ENCODE measurements at regions not wholly inside any gene's neighbourhood (a gene's known extent, or its start where the extent isn't known, plus 50 kb on each side); places are given as distances from the start of the nearest gene placed in this dataset.

- no peak for DNase-seq (ENCODE audit: low read depth, low spot score)
Observed at GRCh38 chr3:34956511-34956910, 682.8 kb upstream of the ARPP21 start.

GRCh38 chr3:34957677-34958076, 681.6 kb upstream of the ARPP21 start:
- peak; percentile 87 for DNase-seq (ENCODE audit: low read depth, low spot score)

- DNase-seq (ENCODE audit: low read depth, low spot score), result no peak
Observed at GRCh38 chr3:34969513-34969912, 669.8 kb upstream of the ARPP21 start.

- no peak for DNase-seq (ENCODE audit: low read depth, low spot score)
Observed at GRCh38 chr3:34972481-34972880, 666.8 kb upstream of the ARPP21 start.

DNA sequence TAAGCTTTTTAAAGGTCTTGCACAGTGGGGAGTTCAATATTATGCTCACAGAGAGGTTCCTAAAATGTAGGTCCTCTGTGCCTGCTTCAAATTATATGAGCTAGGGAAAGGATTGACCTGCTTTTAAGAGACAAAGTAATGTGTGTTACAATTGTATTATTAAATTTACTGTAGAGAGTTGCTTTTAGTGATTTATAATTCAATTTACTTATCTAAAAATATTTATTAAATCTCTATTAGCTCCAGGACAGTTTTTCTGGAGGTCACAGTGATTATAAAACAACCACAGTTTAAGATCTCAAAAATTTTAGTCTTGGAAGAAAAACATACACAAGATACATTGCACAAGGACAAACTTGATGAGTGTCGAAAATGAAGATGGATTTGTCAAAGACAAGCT, 665.7 kb upstream of the ARPP21 start:
- DNase-seq (ENCODE audit: low read depth, low spot score), result no peak

GRCh38 chr3:34983631-34984030, 655.7 kb upstream of the ARPP21 start:
- no peak for DNase-seq (ENCODE audit: low read depth, low spot score)

- DNase-seq (ENCODE audit: low read depth, low spot score), result no peak
Observed at GRCh38 chr3:34988296-34988695, 651.0 kb upstream of the ARPP21 start.

- DNase-seq (ENCODE audit: low read depth, low spot score), result no peak
Observed at GRCh38 chr3:34995796-34996430, 643.4 kb upstream of the ARPP21 start.

- DNase-seq (ENCODE audit: low read depth, low spot score), result no peak
Observed at GRCh38 chr3:34998902-34999301, 640.4 kb upstream of the ARPP21 start.

- no peak for DNase-seq (ENCODE audit: low read depth, low spot score)
Observed at GRCh38 chr3:35012214-35012613, 627.1 kb upstream of the ARPP21 start.

DNA sequence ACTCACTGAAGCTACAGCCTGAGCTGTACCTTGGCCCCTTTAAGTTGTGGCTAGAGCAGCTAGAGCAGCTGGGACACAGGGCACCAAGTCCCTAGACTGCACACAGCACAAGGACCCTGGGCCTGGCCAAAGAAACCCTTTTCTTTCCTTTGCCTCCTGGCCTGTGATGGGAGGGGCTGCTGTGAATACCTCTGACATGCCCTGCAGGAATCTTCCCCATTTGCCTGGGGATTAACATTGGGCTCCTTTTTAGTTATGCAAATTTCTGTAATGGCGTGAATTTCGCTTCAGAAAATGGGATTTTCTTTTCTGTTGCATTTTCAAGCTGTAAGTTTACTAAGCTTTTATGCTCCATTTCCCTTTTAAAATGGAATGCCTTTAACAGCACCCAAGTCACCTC, 611.2 kb upstream of the ARPP21 start:
- no peak for DNase-seq (ENCODE audit: low read depth, low spot score)

DNA sequence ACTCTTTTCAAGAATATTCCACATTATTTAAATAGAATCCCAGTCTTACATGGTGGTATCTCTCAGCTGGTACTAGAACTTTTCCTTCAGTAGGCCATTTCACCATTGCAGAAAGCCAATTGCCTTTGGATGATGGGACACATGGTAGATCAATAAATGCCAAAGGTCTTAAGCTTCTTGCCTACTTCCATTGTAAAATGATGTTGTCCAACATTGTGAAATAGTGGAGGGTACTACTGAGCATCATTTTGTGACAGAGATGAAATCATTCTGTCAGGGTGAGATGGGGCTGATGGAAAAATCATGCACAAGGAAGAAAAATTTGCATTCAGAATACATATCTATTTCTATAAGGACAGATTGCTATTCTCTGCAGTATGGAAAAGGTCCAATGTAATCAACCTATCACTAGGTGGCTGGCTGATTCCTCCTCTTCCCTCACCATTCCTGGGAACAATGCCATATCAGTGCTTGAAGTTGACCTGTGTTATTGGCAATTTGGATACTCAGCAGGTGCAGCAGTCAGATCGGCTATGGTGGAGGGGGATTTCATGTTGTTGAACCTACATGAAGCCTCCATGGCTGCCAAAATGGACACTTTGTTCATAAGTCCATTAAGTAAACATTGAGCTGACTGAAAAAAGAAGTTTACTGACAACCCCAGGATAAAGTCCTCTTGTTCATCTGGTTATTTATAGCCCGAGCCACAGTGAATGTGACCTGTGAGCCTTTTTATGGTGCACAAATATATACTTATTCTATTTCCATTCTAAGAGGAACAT, 596.9 kb upstream of the ARPP21 start:
- no peak for DNase-seq (ENCODE audit: low read depth, low spot score)

GRCh38 chr3:35043040-35043439, 596.3 kb upstream of the ARPP21 start:
- DNase-seq (ENCODE audit: low read depth, low spot score), result no peak

DNA sequence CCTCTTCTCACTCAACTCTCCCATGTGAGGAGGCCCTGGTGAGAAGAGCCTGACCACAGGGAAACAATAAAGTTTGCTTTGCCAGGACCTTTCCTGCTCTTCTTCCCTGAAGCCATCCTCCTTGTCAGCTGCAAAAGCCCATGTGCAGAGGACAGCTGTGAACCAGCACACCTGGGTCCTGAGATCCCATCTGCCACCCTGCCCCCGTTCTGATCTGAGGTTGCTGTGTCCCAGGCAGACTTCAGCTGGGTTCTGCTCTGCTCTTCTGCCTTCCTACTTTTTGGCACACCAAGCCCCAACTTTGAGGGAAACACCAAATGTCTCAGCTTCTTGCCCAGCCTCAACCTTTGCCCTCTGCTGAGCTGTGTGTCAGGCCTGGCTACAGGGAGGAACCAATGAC, 595.1 kb upstream of the ARPP21 start:
- no peak for DNase-seq (ENCODE audit: low read depth, low spot score)

GRCh38 chr3:35045118-35045517, 594.2 kb upstream of the ARPP21 start:
- no peak for DNase-seq (ENCODE audit: low read depth, low spot score)

GRCh38 chr3:35064761-35065160, 574.6 kb upstream of the ARPP21 start:
- no peak for DNase-seq (ENCODE audit: low read depth, low spot score)

GRCh38 chr3:35065891-35066290, 573.4 kb upstream of the ARPP21 start:
- no peak for DNase-seq (ENCODE audit: low read depth, low spot score)

DNA sequence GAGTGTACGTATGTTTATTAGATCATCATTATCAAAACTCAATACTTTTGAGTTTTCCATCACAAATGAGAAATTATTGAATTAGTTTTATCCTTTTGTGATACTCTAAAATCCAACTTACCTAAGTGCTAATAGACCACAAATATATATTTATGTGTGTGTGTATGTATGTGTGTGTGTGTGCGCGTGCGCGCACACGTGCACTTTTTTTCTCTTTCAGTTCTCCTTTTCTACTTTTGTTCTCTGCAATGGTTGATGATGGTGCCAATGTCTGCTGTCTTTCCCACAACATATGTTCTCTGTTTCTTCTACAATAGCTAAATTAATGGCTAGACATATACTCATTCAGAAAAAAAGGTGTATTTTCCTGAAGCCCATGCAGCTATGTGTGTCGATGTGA, 571.6 kb upstream of the ARPP21 start:
- no peak for DNase-seq (ENCODE audit: low read depth, low spot score)

- DNase-seq (ENCODE audit: low read depth, low spot score), result no peak
Observed at GRCh38 chr3:35070088-35070487, 569.2 kb upstream of the ARPP21 start.

- no peak for DNase-seq (ENCODE audit: low read depth, low spot score)
Observed at GRCh38 chr3:35071772-35072171, 567.6 kb upstream of the ARPP21 start.

GRCh38 chr3:35078780-35079179, 560.5 kb upstream of the ARPP21 start:
- no peak for DNase-seq (ENCODE audit: low read depth, low spot score)

GRCh38 chr3:35079403-35079802, 559.9 kb upstream of the ARPP21 start:
- no peak for DNase-seq (ENCODE audit: low read depth, low spot score)

GRCh38 chr3:35081899-35082298, 557.4 kb upstream of the ARPP21 start:
- no peak for DNase-seq (ENCODE audit: low read depth, low spot score)

Measured in astrocyte of the hippocampus (primary cell).